ENCODE measurements at regions not wholly inside any gene's neighbourhood (a gene's known extent, or its start where the extent isn't known, plus 50 kb on each side); places are given as distances from the start of the nearest gene placed in this dataset.

GRCh38 chr13:97648881-97649224 is 214.9 kb downstream of the RAP2A start:
- H2BK20ac ChIP-seq (ENCODE audit: low read depth, low read length), result no peak overlapping the region
- H3K4me3 ChIP-seq (ENCODE audit: insufficient read depth, low read depth, low read length), result no peak overlapping the region
- H3K9me3 ChIP-seq (ENCODE audit: control insufficient read depth, insufficient read depth, low read length), result no peaks in the 10 kb centered on the region
- no peaks in the 10 kb centered on the region for H3K79me1 ChIP-seq (ENCODE audit: low read depth in 1 of 2, low read length in 2 of 2)
- no peak overlapping the region for H4K5ac ChIP-seq (ENCODE audit: low read depth, low read length)
- CTCF ChIA-PET, result no interaction called here
- H2AK5ac ChIP-seq (ENCODE audit: low read depth, low read length), result no peak overlapping the region
- dilution Hi-C loops (cut with HindIII; ENCODE audit: low sequenced_read_pairs, unreplicated experiment), result no loop called here
- H3K9me1 ChIP-seq (ENCODE audit: insufficient read depth, low read length), result no peaks in the 10 kb centered on the region
- H3K56ac ChIP-seq (ENCODE audit: extremely low read depth, insufficient read depth, low read length), result no peak overlapping the region
- intact Hi-C loops (cut with micrococcal nuclease), result no loop called here
- H2AFZ ChIP-seq (replicated peaks; ENCODE audit: low read length, poor library complexity), result no peak overlapping the region
- no peak overlapping the region for H4K91ac ChIP-seq (ENCODE audit: insufficient read depth, low read depth, low read length)
- ATAC-seq (ENCODE audit: low read depth), result no peak
- no peaks in the 10 kb centered on the region for H4K20me1 ChIP-seq (ENCODE audit: insufficient read depth, low read length)
- H2BK120ac ChIP-seq (ENCODE audit: low read depth, low read length), result no peak overlapping the region
- BruUV-seq (replicated peaks), result no TSS peak
- H2AK9ac ChIP-seq (replicated peaks; ENCODE audit: low read depth, low read length, poor library complexity), result no peak overlapping the region
- no peak overlapping the region for H3K27ac ChIP-seq (ENCODE audit: insufficient read depth, low read length)
- no peak for DNase-seq
- H3K18ac ChIP-seq (ENCODE audit: low read depth, low read length), result no peak overlapping the region
- POLR2A ChIA-PET (ENCODE audit: unreplicated experiment), result no interaction called here
- H3K4me2 ChIP-seq (ENCODE audit: low read depth, low read length), result no peak overlapping the region
- in situ Hi-C loops (cut with MboI; ENCODE audit: low sequenced_read_pairs), result no loop called here
- no peaks in the 10 kb centered on the region for H3K4me1 ChIP-seq (ENCODE audit: control insufficient read depth, insufficient read depth, low read length)
- H3K23ac ChIP-seq (ENCODE audit: low read depth, low read length), result no peak overlapping the region
- no peak overlapping the region for H2BK15ac ChIP-seq (ENCODE audit: low read depth, low read length)
- no peak overlapping the region for H3K14ac ChIP-seq (replicated peaks; ENCODE audit: low read depth, low read length)
- no peak for TF ChIP-seq BHLHE40 (IDR thresholded peaks at IDR 0.05; ENCODE audit: low read depth, low read length)
- TF ChIP-seq MAFK (IDR thresholded peaks at IDR 0.05; ENCODE audit: low read depth, low read length), result no peak
- TF ChIP-seq FOS (IDR thresholded peaks at IDR 0.05; ENCODE audit: low read depth, low read length), result no peak
- TF ChIP-seq POLR2A (IDR thresholded peaks at IDR 0.05; ENCODE audit: low read depth, low read length), result no peak
- no peak for TF ChIP-seq RCOR1 (IDR thresholded peaks at IDR 0.05; ENCODE audit: insufficient replicate concordance, low read length)
- no peak for TF ChIP-seq CHD1 (IDR thresholded peaks at IDR 0.05; ENCODE audit: low read depth, low read length)
- TF ChIP-seq MXI1 (IDR thresholded peaks at IDR 0.05; ENCODE audit: borderline replicate concordance, low read depth, low read length), result no peak
- no peak for TF ChIP-seq RFX5 (IDR thresholded peaks at IDR 0.05; ENCODE audit: low read depth, low read length)
- TF ChIP-seq USF2 (IDR thresholded peaks at IDR 0.05; ENCODE audit: low read depth, low read length), result no peak
- TF ChIP-seq NFE2L2 (IDR thresholded peaks at IDR 0.05; ENCODE audit: low read depth, low read length), result no peak
- no peak for TF ChIP-seq CEBPB (IDR thresholded peaks at IDR 0.05; ENCODE audit: low read depth, low read length)
- H4K8ac ChIP-seq (ENCODE audit: low read depth in 2 of 2, low read length in 2 of 2), result no peak overlapping the region
- no peak overlapping the region for H3K9ac ChIP-seq (ENCODE audit: low read depth, low read length)
- H2BK5ac ChIP-seq (ENCODE audit: low read depth, low read length, poor library complexity, severe bottlenecking), result no peak overlapping the region
- peaks cover 1% of the 10 kb centered on the region; the same call in 1 of the 2 replicates for H3K27me3 ChIP-seq (ENCODE audit: control insufficient read depth, insufficient read depth, low read length)
- no peaks in the 10 kb centered on the region for H3K36me3 ChIP-seq (ENCODE audit: control insufficient read depth, insufficient read depth, low read length)
- no peak overlapping the region for H3K4ac ChIP-seq (ENCODE audit: low read depth, low read length)
